Nephron progenitor cell (in vitro differentiated cells): ENCODE measurements at regions not wholly inside any gene's neighbourhood (a gene's known extent, or its start where the extent isn't known, plus 50 kb on each side); places are given as distances from the start of the nearest gene placed in this dataset.

ENCODE experiments used
- DNase-seq: peaks from one replicate; pipeline ENCODE4 v3.0.0; 2021
- H3K27ac Mint-ChIP-seq: 2 replicates; pipeline ENCODE4 v1.8.0; 2021; ENCODE audit warnings: mild to moderate bottlenecking, moderate library complexity, mixed read lengths
- H3K27me3 Mint-ChIP-seq: 2 replicates; pipeline ENCODE4 v1.8.0; 2021; ENCODE audit warnings: mild to moderate bottlenecking, low read depth, mixed read lengths; ENCODE audit not compliant: poor library complexity
- H3K36me3 Mint-ChIP-seq: 2 replicates; pipeline ENCODE4 v1.8.0; 2021; ENCODE audit warnings: low read depth, mixed read lengths
- H3K4me1 Mint-ChIP-seq: 2 replicates; pipeline ENCODE4 v1.8.0; 2021; ENCODE audit warnings: mixed read lengths
- H3K4me3 Mint-ChIP-seq: 2 replicates; pipeline ENCODE4 v1.8.0; 2021; ENCODE audit warnings: mild to moderate bottlenecking, moderate library complexity, mixed read lengths
- H3K9me3 Mint-ChIP-seq: 2 replicates; pipeline ENCODE4 v1.8.0; 2021; ENCODE audit warnings: mild to moderate bottlenecking, moderate library complexity, mixed read lengths
- CTCF ChIP-seq: fragments of 200-600 bp; sonication (generic); IDR thresholded peaks from 2 replicates; pipeline ENCODE4 v1.5.0; 2021; ENCODE audit warnings: antibody characterized with exemption

GRCh38 chr3:113118336-113118735 is 93.0 kb upstream of the BOC start:
- H3K4me1 Mint-ChIP-seq, result peaks cover 43% of the 10 kb centered on the region
- no peak for DNase-seq
- H3K36me3 Mint-ChIP-seq, result no peaks in the 10 kb centered on the region
- H3K9me3 Mint-ChIP-seq, result no peaks in the 10 kb centered on the region
- TF ChIP-seq CTCF, result no peak
- H3K4me3 Mint-ChIP-seq, result no peak overlapping the region
- H3K27me3 Mint-ChIP-seq, result no peaks in the 10 kb centered on the region
- H3K27ac Mint-ChIP-seq, result peak overlapping the region; percentile 64

- Mint-ChIP-seq H3K27ac (peak overlapping the region; percentile 96), H3K36me3 (no peaks in the 10 kb centered on the region), H3K9me3 (no peaks in the 10 kb centered on the region), H3K4me1 (peaks cover 76% of the 10 kb centered on the region), H3K4me3 (no peak overlapping the region), H3K27me3 (peaks cover 6% of the 10 kb centered on the region)
- no peak for DNase-seq
- TF ChIP-seq CTCF, result no peak
Observed at GRCh38 chr3:113124256-113124830, 87.0 kb upstream of the BOC start.

GRCh38 chr3:113125951-113126350 is 85.4 kb upstream of the BOC start:
- H3K4me3 Mint-ChIP-seq, result no peak overlapping the region
- peaks cover 73% of the 10 kb centered on the region for H3K4me1 Mint-ChIP-seq
- H3K36me3 Mint-ChIP-seq, result no peaks in the 10 kb centered on the region
- no peaks in the 10 kb centered on the region for H3K9me3 Mint-ChIP-seq
- peak overlapping the region; percentile 74 for H3K27ac Mint-ChIP-seq
- TF ChIP-seq CTCF, result no peak
- DNase-seq, result no peak
- peaks cover 7% of the 10 kb centered on the region for H3K27me3 Mint-ChIP-seq

- Mint-ChIP-seq H3K36me3 (no peaks in the 10 kb centered on the region), H3K4me1 (peaks cover 75% of the 10 kb centered on the region), H3K4me3 (no peak overlapping the region), H3K27ac (peak overlapping the region; percentile 87), H3K9me3 (no peaks in the 10 kb centered on the region), H3K27me3 (peaks cover 7% of the 10 kb centered on the region)
- no peak for TF ChIP-seq CTCF
- DNase-seq, result no peak
Observed at GRCh38 chr3:113128386-113129015, 82.9 kb upstream of the BOC start.

- Mint-ChIP-seq H3K4me3 (no peak overlapping the region), H3K4me1 (peaks cover 71% of the 10 kb centered on the region), H3K27me3 (peaks cover 7% of the 10 kb centered on the region), H3K27ac (peak overlapping the region; percentile 64), H3K36me3 (no peaks in the 10 kb centered on the region), H3K9me3 (no peaks in the 10 kb centered on the region)
- DNase-seq, result no peak
- TF ChIP-seq CTCF, result no peak
Observed at GRCh38 chr3:113129168-113129567, 82.2 kb upstream of the BOC start.

- Mint-ChIP-seq H3K9me3 (peaks cover 7% of the 10 kb centered on the region), H3K27me3 (peaks cover 6% of the 10 kb centered on the region), H3K36me3 (peaks cover 3% of the 10 kb centered on the region), H3K4me1 (peaks cover 57% of the 10 kb centered on the region), H3K4me3 (no peak overlapping the region), H3K27ac (peak overlapping the region; percentile 81)
- DNase-seq, result no peak
- no peak for TF ChIP-seq CTCF
Observed at GRCh38 chr3:113132571-113132996, 78.8 kb upstream of the BOC start.
